ENCODE measurements at regions not wholly inside any gene's neighbourhood (a gene's known extent, or its start where the extent isn't known, plus 50 kb on each side); places are given as distances from the start of the nearest gene placed in this dataset.

- CTCF ChIA-PET, result no interaction called here
- DNase-seq (ENCODE audit: extremely low spot score), result no peak
- no peak for TF ChIP-seq FOXA1 (IDR thresholded peaks at IDR 0.05)
- TF ChIP-seq ARNT (IDR thresholded peaks at IDR 0.05), result no peak
- TF ChIP-seq, protein P1, sequence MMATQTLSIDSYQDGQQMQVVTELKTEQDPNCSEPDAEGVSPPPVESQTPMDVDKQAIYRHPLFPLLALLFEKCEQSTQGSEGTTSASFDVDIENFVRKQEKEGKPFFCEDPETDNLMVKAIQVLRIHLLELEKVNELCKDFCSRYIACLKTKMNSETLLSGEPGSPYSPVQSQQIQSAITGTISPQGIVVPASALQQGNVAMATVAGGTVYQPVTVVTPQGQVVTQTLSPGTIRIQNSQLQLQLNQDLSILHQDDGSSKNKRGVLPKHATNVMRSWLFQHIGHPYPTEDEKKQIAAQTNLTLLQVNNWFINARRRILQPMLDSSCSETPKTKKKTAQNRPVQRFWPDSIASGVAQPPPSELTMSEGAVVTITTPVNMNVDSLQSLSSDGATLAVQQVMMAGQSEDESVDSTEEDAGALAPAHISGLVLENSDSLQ (IDR thresholded peaks at IDR 0.05), result no peak
- no peak for TF ChIP-seq LEF1 (IDR thresholded peaks at IDR 0.05; ENCODE audit: borderline replicate concordance)
- POLR2A ChIA-PET, result no interaction called here
Observed at GRCh38 chr9:79060766-79061165, 511.0 kb upstream of the TLE4 start.

GRCh38 chr9:79061752-79062616 lies 509.8 kb upstream of the TLE4 start:
- CTCF ChIA-PET, result no interaction called here
- TF ChIP-seq FOXK2 (IDR thresholded peaks at IDR 0.05), result no peak
- no peak for TF ChIP-seq NFRKB (IDR thresholded peaks at IDR 0.05)
- TF ChIP-seq CTBP1 (IDR thresholded peaks at IDR 0.05; ENCODE audit: borderline replicate concordance), result no peak
- TF ChIP-seq TARDBP (IDR thresholded peaks at IDR 0.05), result no peak
- no peak for DNase-seq (ENCODE audit: extremely low spot score)
- POLR2A ChIA-PET, result no interaction called here

DNA sequence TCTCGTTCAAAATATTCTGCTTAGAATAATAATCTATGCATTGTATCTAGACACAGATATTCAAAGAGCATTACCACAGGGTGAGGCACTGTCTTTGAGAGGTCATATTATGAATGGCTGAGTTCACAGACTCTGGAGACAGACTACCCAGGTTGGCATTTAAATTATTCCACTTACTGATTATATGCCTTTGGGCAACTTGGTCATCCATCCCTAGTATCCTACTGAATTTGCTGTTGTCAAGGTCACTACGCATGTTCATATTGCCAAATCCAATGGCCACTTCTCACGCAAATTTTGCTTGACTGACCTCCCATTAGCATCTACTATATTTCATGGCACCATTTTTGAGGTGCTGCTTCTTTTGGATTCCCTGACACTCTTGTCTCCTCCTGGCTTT lies 498.6 kb upstream of the TLE4 start:
- ChIA-PET CTCF (no interaction called here), POLR2A (no interaction called here)
- no peak for TF ChIP-seq ELF4 (IDR thresholded peaks at IDR 0.05)
- no peak for TF ChIP-seq HDGF (IDR thresholded peaks at IDR 0.05; ENCODE audit: borderline replicate concordance)
- no peak for TF ChIP-seq SP1 (IDR thresholded peaks at IDR 0.05)
- no peak for TF ChIP-seq ARNT (IDR thresholded peaks at IDR 0.05)
- no peak for TF ChIP-seq BHLHE40 (IDR thresholded peaks at IDR 0.05; ENCODE audit: borderline replicate concordance)
- no peak for TF ChIP-seq NFRKB (IDR thresholded peaks at IDR 0.05)
- TF ChIP-seq, protein P1 (IDR thresholded peaks at IDR 0.05), result no peak
- no peak for TF ChIP-seq SUZ12 (IDR thresholded peaks at IDR 0.05)
- TF ChIP-seq ZNF384 (IDR thresholded peaks at IDR 0.05), result no peak
- TF ChIP-seq FOXK2 (IDR thresholded peaks at IDR 0.05), result no peak
- TF ChIP-seq LEF1 (IDR thresholded peaks at IDR 0.05; ENCODE audit: borderline replicate concordance), result no peak
- TF ChIP-seq FOXM1 (IDR thresholded peaks at IDR 0.05; ENCODE audit: borderline replicate concordance), result no peak
- TF ChIP-seq L3MBTL2 (conservative IDR thresholded peaks at IDR 0.05), result no peak
- TF ChIP-seq FOXA1 (IDR thresholded peaks at IDR 0.05), result no peak
- no peak for TF ChIP-seq TARDBP (IDR thresholded peaks at IDR 0.05)
- no peak for TF ChIP-seq CTBP1 (IDR thresholded peaks at IDR 0.05; ENCODE audit: borderline replicate concordance)
- no peak for DNase-seq (ENCODE audit: extremely low spot score)

DNA sequence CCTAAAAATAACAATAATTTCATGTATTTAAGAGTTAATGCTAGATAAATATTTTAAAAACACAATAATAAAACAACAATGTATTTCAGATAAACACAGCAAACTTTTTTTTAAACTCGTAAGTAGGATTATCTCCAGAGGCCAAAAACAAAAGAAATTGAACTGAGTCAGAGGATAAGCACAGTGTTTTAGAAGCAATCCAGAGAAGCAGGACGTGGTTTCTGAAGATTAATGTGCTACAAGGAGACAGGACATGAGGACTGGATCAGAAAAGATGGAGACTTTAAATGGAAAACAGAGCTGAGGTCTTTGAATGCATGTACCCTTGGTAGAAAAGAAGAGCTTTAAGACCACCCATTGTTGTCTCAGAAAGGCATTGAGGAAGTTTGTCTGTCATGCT lies 491.2 kb upstream of the TLE4 start:
- TF ChIP-seq ARNT (IDR thresholded peaks at IDR 0.05), result no peak
- no peak for DNase-seq (ENCODE audit: extremely low spot score)
- POLR2A ChIA-PET, result no interaction called here
- CTCF ChIA-PET, result no interaction called here

GRCh38 chr9:79083621-79084020 lies 488.1 kb upstream of the TLE4 start:
- ChIA-PET CTCF (no interaction called here), POLR2A (no interaction called here)
- TF ChIP-seq ELF4 (IDR thresholded peaks at IDR 0.05) (no peak), HDGF (IDR thresholded peaks at IDR 0.05; ENCODE audit: borderline replicate concordance) (no peak), NFRKB (IDR thresholded peaks at IDR 0.05) (no peak), SUZ12 (IDR thresholded peaks at IDR 0.05) (no peak), FOXA1 (IDR thresholded peaks at IDR 0.05) (no peak), LEF1 (IDR thresholded peaks at IDR 0.05; ENCODE audit: borderline replicate concordance) (no peak), BHLHE40 (IDR thresholded peaks at IDR 0.05; ENCODE audit: borderline replicate concordance) (no peak), L3MBTL2 (conservative IDR thresholded peaks at IDR 0.05) (no peak), FOXM1 (IDR thresholded peaks at IDR 0.05; ENCODE audit: borderline replicate concordance) (no peak), ARNT (IDR thresholded peaks at IDR 0.05) (no peak)
- TF ChIP-seq, protein P1 (IDR thresholded peaks at IDR 0.05), result no peak
- no peak for DNase-seq (ENCODE audit: extremely low spot score)

DNA sequence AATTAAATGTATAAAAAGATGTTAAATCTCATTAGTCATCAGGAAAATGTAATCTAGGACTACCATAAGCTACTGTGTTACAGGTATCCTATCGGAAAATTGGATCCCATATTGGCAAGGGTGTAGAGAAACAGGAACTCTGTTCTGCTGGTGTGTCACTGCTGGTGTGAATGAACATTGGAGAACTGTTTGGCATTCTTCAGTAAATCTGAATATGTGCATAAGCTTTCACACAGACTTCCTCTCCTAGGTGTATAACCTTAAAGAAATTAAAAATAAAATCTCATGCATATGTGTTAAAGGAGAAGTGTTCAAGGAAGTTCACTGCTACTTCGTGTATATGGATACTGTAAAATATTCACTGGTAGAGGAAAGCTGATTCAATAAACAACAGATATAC lies 484.6 kb upstream of the TLE4 start:
- TF ChIP-seq NFRKB (IDR thresholded peaks at IDR 0.05), result no peak
- TF ChIP-seq FOXM1 (IDR thresholded peaks at IDR 0.05; ENCODE audit: borderline replicate concordance), result no peak
- no peak for TF ChIP-seq HDGF (IDR thresholded peaks at IDR 0.05; ENCODE audit: borderline replicate concordance)
- TF ChIP-seq FOXK2 (IDR thresholded peaks at IDR 0.05), result no peak
- no peak for TF ChIP-seq FOXA1 (IDR thresholded peaks at IDR 0.05)
- no peak for TF ChIP-seq ELF4 (IDR thresholded peaks at IDR 0.05)
- TF ChIP-seq ZNF384 (IDR thresholded peaks at IDR 0.05), result no peak
- no peak for TF ChIP-seq BHLHE40 (IDR thresholded peaks at IDR 0.05; ENCODE audit: borderline replicate concordance)
- TF ChIP-seq, protein P1 (IDR thresholded peaks at IDR 0.05), result no peak
- TF ChIP-seq CTBP1 (IDR thresholded peaks at IDR 0.05; ENCODE audit: borderline replicate concordance), result no peak
- TF ChIP-seq TARDBP (IDR thresholded peaks at IDR 0.05), result no peak
- TF ChIP-seq LEF1 (IDR thresholded peaks at IDR 0.05; ENCODE audit: borderline replicate concordance), result no peak
- no peak for TF ChIP-seq L3MBTL2 (conservative IDR thresholded peaks at IDR 0.05)
- no peak for TF ChIP-seq ARNT (IDR thresholded peaks at IDR 0.05)
- no peak for TF ChIP-seq SP1 (IDR thresholded peaks at IDR 0.05)
- no peak for TF ChIP-seq SUZ12 (IDR thresholded peaks at IDR 0.05)
- CTCF ChIA-PET, result no interaction called here
- POLR2A ChIA-PET, result no interaction called here
- DNase-seq (ENCODE audit: extremely low spot score), result no peak
